NCI-H510A (cell line): ENCODE measurements at regions not wholly inside any gene's neighbourhood (a gene's known extent, or its start where the extent isn't known, plus 50 kb on each side); places are given as distances from the start of the nearest gene placed in this dataset.
"Not testable (repeated sequence)": the region's sequence is repeated elsewhere in the genome, so short reads cannot be mapped to it uniquely, and the experiment has no call there.

ENCODE experiments used
- DNase-seq: peaks from one replicate; lab custom pipeline; 2025; lab: John Stamatoyannopoulos, UW

DNA sequence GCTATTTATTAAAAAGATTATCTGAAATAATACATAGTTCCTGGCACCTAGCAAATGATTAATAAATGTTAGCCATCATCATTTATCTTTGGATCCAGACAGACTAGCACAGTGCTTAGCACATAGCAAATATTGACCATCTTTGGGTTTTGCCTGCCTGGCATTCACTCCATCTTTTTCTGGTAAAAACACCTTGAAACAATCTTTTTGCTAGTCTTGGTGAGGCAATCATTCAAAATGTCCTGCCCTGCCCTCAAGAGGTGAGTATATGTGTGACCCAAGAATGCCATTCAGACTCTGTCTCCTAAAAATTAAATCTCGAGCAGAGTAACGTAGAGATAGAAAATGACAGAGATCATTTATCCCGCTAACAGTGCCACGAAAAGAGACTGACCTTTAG lies 78.3 kb upstream of the ZNF280D start:
- DNase-seq = no peak

DNA sequence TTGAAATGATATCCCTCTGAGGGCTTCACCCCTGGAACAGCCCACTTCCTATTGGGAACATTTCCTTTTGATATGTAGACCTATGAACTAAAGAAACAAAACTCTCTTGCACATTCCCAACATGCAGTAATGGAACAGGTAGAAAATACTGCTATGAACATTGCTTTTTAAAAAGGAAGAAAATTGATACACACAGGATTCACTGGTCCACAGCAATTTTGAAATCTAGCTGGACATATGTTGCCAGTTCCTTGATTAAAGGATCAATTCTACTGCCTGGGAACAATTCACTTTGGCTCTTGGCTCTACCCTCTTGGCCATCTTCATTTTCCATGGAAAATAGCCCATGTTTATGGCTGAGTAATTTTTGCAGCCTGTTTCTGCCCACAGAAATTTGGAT lies 74.9 kb upstream of the ZNF280D start:
- no peak for DNase-seq

DNA sequence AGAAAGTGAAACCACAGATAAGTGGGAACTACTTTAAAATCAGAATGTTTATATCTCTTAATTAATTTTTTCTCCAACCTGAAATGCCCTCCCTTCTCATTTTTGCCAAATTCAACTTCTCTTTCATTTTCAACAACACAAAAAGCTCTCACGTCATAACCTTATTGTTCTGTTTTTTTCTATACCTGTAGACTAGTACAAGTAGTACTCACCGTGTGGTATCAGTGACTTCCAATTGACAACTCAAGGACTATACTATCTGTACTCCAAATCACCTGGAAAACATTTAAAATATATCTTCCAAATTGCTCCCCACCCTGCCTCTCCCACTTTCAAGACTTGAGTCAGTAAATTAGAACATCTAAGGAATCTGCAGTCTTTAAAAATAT lies 72.8 kb upstream of the ZNF280D start:
- no peak for DNase-seq

DNA sequence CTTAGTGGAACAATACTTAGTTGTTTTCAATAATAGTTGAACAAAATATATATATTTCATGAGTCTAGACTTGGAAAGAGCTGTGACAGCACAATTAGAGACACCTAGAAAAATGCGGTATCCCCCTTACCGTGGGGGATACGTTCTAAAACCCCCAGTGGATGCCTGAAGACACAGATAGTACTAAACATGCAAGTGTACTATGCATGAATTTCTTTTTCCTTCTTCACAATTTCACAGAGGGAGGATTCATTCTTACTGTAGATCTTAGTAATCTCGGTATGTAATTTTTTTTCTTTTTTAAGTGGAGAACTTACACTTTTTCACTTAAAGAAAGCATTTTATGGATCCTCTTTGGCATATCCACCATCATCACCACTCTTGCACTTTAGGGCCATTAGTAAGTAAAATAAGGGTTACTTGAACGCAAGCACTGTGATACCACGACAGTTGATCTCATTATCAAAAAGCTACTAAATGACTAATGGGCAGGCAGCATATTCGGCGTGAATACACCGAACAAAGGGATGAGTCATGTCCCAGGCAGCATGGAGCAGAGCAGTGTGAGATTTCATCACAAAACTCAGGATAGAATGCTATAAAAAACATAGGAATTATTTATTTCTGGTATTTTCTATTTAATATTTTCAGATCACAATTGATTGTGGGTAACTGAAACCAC lies 72.3 kb upstream of the ZNF280D start:
- DNase-seq = no peak

DNA sequence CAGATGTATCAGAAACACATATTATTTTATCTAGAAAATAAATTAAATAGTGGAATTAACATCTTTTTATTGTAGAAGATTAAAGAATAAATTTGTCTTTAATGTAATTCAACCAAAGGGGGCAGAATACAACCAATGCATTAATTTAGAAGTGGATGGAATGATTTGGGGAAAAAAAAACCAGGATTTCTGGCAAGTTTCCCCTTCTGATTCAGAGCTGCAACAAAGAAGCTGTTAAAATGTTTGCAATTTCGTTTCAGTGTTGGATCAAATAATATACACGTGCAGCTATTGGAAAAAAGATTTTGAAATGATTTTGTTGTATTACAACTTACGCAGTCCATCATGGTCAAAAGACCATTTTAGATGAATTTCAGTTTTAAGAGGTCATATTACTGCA lies 71.6 kb upstream of the ZNF280D start:
- no peak for DNase-seq

DNA sequence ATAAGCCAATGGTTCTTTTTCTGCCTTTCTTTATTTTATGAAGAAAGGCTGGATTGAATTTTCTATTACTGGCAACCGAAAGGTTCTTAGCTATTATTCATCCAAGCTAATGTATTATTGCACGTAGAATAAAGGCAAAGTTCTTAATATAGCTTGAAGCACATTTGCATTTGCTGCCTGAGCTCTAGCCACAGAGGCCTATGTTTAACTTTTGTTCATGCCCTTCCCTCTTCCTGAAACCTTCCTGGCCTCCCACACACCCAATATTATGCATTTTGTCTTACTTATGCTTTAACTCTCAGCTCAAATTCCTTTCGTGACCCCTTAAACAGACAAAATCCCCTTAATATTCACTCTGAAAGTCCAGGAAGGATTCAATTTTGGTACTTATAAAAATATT lies 71.0 kb upstream of the ZNF280D start:
- DNase-seq = no peak

DNA sequence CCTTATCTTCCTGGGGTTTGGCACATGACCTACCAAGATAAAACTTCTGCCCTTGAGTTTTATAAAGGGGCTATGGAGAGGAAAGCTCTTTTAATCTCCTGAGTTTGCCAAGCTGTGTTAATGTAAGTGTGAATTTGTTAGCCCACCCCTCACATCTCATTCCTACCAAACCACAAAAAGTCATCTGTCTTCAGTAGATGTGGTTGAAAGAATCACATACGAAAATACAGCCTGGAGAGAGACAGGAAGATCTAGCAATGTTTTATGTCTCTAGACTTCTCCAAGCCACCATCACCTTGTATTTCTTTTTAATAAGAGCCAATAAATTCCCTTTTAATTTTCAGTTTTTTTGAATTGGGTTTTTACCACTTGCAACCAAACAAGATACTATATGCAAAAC lies 68.9 kb upstream of the ZNF280D start:
- DNase-seq = no peak

DNA sequence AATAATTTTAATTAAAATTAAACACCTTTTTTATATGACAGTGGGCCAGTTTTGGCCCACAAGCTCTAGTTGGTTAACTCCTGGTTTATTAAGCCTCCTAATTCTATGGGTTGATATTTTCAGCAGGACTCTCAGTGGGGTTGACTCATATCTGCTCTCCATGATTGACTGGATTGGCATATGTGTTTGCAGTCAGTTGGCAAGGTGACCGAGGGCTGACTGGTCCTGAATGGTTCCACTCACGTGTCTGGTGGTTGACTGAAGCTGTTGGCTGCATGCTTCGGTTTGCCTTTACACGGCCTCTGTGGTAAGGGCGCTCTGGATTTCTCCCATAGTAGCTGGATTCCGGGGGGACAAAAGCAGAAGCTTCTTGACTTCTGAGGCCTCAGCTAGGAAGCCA lies 65.3 kb upstream of the ZNF280D start:
- DNase-seq = no peak

DNA sequence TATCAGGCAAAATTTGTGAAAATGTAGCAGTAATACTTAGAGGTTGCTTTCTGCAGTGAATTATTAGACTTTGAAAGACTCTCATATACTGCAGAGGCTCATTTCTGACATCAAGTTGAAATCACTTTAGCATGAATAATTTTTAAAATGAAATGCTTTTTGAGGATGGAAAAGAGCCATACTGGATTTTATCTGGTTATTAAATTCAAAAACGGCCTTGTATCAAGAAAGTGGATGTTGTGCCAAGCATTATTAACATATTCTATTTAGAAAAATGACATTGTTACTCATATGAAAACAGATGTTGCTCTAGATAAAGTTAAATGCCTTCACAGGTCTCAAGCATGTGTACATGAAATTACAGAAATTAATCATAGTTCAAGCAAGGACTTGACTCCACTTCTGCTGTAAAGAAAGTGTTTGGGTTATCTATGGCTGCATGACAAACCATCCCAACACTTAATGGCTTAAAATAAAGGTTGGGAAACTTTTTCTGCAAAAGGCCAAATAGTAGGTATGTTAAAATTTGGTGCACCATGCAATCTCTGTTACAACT lies 64.5 kb upstream of the ZNF280D start:
- no peak for DNase-seq

DNA sequence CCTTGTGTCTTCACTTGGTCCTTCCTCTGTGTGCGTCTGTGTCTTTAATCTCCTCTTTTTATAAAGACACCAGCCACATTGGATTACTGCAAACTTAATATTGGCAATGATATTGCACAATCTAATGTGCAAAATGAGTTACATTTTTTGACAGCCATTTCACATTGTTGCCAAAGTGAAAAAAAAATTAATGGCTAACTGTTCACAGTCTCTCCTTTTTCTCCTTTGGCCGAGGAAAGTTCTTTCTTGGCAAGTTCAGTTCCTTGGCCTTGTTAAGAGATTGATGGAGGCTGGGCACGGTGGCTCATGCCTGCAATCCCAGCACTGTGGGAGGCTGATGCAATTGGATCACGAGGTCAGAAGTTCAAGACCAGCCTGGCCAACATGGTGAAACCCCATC lies 62.2 kb upstream of the ZNF280D start:
- DNase-seq = no peak

DNA sequence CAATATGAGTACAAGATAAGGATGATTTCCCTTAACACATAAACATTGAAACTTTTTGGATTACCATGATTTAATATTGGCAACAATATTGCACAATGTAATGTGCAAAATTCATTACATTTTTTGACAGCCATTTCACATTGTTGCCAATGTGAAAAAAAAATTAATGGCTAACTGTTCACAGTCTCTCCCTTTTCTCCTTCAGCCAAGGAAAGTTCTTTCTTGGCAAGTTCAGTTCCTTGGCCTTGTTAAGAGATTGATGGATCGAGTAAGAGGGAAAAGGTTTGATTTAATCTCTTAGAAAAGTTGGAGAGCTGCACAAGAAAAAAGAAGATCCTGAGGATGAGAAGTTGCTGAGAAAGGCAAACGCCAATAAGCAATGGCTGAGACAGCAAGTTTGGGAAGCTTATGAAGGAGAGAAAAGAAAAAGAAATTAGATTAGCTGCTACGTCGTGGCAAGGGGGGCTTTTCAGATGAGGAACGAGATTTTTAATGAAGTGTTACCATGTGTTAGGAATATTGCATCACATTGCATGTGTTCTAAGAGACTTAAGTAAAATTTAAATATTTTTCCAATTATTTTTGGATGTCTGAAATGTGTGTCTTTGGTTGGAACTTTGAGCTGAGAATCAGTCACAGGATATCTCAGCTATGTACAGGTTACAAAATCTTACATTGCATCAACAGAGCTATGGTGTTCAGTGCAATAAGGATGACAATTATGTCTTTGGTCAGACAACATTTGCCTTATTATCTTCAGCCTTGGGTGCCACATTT lies 61.4 kb upstream of the ZNF280D start:
- DNase-seq = no peak

DNA sequence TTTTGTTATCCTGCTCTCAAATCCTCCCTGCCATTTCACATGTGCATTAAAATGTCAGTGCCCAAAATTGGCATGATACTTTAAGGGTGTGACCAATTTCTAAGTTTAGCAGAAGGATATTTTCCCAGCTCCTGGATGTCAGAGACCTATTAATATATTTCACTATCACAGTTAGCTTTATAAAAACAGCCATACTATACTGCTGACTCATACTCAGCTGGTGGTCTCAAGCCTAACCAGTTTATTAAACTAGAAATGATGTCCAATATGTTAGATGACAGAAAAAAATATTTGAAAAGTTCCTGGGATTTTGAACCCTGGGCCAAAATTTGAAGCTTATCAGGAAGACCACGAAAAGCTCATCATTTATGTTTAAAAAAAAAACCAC lies 60.9 kb upstream of the ZNF280D start:
- DNase-seq = no peak

DNA sequence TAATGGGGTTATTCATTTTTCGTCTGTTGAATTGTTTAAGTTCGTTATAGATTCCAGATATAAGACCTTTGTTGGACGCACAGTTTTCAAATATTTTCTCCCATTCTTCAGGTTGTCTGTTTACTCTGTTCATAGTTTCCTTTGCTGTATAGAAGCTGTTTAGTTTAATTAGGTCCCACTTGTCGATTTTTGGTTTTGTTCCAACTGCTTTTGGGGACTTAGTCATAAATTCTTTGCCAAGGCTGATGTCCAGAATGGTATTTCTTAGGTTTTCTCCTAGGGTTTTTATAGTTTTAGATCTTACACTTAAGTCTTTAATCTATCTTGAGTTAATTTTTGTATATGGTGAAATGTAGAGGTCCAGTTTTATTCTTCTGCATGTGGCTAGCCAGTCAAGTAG lies 58.9 kb upstream of the ZNF280D start:
- DNase-seq = no peak

DNA sequence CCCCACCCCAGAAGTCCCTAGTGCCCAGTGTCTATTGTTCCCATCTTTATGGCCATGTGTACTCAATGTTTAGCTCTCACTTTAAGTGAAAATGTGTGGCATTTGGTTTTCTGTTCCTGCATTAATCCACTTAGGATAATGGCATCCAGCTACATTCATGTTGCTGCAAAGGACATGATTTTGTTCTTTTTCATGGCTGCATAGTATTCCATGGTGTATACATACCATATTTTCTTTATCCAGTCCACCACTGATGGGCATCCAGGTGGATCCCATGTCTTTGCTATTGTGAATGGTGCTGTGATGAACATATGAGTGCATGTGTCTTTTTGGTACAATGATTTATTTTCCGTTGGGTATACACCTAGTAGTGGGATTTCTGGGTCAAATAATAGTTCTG lies 58.2 kb upstream of the ZNF280D start:
- not testable (repeated sequence) for DNase-seq

DNA sequence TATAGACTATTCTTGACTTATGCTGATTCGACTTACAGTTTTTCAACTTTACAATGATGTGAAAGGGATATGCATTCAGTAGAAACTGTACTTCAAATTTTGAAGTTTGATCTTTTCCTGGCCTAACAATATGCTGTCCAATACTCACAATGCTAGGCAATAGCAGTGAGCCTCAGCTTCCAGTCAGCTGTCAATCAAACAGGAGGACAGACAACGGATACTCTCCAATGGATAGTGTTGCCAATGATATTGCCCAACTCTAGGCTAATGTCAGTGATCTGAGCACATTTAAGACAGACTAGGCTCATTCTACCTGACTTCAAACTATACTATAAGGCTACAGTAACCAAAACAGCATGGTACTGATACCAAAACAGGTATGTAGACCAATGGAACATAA lies 55.0 kb upstream of the ZNF280D start:
- DNase-seq = no peak

DNA sequence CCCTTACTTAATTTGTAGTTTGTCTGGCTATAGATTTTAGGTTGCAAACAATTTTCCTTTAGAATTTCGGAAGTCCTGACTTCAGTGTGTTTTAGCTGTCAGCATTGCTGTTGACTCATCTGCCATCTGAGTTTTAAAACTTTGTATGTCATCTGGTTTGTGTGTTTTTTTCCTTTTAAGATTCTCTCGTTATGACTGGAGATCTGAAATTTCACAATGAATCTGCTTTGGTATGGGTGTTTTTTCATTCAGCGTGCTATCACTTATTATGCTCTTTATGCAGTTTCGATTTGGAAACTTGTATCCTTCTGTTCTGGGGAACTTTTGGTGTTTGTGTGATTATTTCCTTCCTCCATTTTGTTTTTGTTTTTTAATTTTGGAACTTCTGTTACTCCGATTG lies 53.7 kb upstream of the ZNF280D start:
- DNase-seq = no peak

DNA sequence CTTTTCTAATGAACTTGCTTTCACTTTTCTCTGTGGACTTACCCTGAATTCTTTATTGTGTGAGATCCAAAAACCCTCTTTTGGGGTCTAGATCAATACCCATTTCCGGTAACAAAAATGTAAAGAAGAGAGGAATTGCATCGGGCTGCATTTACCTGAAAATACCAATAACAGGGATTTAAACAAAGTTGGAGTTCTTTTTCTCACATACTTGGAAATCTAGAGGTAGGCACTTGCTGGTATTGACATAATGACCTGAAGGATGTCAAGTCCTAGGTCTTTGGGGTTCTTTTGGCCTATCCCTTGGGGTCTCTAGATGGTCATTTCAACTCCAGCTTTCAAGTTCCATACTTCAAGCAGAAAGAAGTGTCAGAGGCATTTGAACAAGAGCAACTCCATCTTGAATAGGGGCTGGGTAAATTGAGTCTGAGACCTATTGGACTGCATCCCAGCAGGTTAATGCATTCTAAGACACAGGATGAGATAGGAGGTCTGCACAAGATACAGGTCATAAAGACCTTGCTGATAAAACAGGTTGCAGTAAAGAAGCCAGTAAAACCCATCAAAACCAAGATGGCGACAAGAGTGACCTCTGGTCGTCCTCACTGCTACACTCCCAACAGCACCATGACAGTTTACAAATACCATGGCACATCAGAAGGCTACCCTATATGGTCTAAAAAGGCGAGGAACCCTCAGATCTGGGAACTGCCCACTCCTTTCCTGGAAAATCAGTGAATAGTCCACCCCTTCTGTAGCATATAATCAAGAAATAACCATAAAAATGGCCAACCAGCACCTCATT lies 50.8 kb upstream of the ZNF280D start:
- DNase-seq = no peak

DNA sequence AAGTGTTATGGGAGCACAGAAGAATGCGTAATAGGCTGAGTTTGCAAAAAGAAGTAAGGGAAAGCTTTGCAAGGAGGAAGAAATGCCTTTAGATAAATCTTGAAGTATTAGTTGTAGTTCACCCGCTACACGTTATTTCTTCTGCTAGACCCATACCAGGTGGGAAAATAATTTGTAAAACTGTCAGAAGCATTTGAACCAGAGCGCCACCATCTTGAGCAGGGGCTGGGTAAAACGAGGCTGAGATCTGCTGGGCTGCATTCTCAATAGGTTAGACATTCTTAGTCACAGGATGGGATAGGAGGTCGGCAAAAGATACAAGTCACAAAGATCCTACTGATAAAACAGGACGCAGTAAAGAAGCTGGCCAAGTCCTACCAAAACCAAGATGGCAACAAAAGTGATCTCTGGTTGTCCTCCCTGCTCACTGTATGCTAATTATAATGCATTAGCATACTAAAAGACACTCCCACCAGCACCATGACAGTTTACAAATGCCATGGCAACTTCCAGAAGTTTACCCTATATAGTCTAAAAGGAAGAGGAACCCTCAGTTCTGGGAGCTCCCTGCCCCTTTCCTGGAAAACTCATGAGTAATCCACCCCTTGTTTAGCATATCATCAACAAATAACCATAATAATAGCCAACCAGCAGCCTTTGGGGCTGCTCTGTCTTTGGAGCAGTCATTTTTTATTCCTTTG lies 50.0 kb upstream of the ZNF280D start:
- no peak for DNase-seq
